A549 (cell line): ENCODE measurements at regions not wholly inside any gene's neighbourhood (a gene's known extent, or its start where the extent isn't known, plus 50 kb on each side); places are given as distances from the start of the nearest gene placed in this dataset.

Source experiments
- ATAC-seq, 2 experiments: fragments of 200-7000 bp in 1 of 2; fragments of >200 bp in 1 of 2; cut with Nextera tagmentation in 1 of 2; cut with Tn5 transposase in 1 of 2; 3 replicates each; pipeline versions ENCODE4 v1.8.0 to v1.9.1; 2018 to 2020; ENCODE audit warnings: mild to moderate bottlenecking in 1 of 2, moderate library complexity in 1 of 2
- CTCF ChIA-PET: fragments of 300-600 bp; sonication (Branson Sonifier 250); formaldehyde crosslinking; extraction: SDS; loops from one replicate; lab custom pipeline; 2021; ENCODE audit warnings: antibody characterized with exemption, inconsistent platforms; lab: Yijun Ruan, JAX
- POLR2A ChIA-PET: fragments of 350-600 bp; formaldehyde crosslinking; extraction: SDS; loops from one replicate; lab custom pipeline; 2021; ENCODE audit warnings: antibody characterized with exemption, inconsistent platforms; lab: Yijun Ruan, JAX
- DNase-seq, 2 experiments: peaks; one replicate each; pipeline versions ENCODE4 v3.0.0 to v3.0.0-alpha.2; 2011 to 2016; ENCODE audit warnings: low read depth in 1 of 2, low spot score in 1 of 2
- FAIRE-seq: peaks from 2 replicates; lab custom pipeline; 2011; peaks lifted over from hg19 to GRCh38; lab: Jason Lieb, UNC
- H3K27ac ChIP-seq, 2 experiments: fragments of >200 bp; sonication (Bioruptor Twin); formaldehyde crosslinking; 3 replicates each; pipeline ENCODE4 v1.5.1; 2016 to 2017
- H3K4me1 ChIP-seq: fragments of >200 bp; sonication (Bioruptor Twin); formaldehyde crosslinking; 3 replicates; pipeline ENCODE4 v1.6.1; 2016
- H3K4me2 ChIP-seq: fragments of >200 bp; sonication (Bioruptor Twin); formaldehyde crosslinking; 3 replicates; pipeline ENCODE4 v1.6.1; 2016
- H3K4me3 ChIP-seq: fragments of >200 bp; sonication (Bioruptor Twin); formaldehyde crosslinking; 3 replicates; pipeline ENCODE4 v1.5.1; 2016
- H3K9me3 ChIP-seq: fragments of >200 bp; sonication (Bioruptor Twin); formaldehyde crosslinking; 3 replicates; pipeline ENCODE4 v1.6.1; 2016
- ATOH8 ChIP-seq: fragments of 250-450 bp; sonication (Bioruptor Pico); IDR thresholded peaks from 2 replicates; pipeline ENCODE4 v1.5.0; 2020; ENCODE audit warnings: low read depth, mild to moderate bottlenecking, moderate library complexity
- BCL3 ChIP-seq: fragments of >200 bp; sonication (Bioruptor Twin); formaldehyde crosslinking; IDR thresholded peaks from 3 replicates; pipeline ENCODE4 v1.6.1; 2016
- CBX2 ChIP-seq: fragments of 200-600 bp; sonication (generic); IDR thresholded peaks from 2 replicates; pipeline ENCODE4 v1.6.1; 2016; ENCODE audit warnings: low read depth, mild to moderate bottlenecking, borderline replicate concordance
- CEBPB ChIP-seq, 2 experiments: fragments of >200 bp in 1 of 2; sonication (Bioruptor Twin) in 1 of 2; formaldehyde crosslinking in 1 of 2; IDR thresholded peaks; 2 replicates each; pipeline ENCODE4 v1.6.1; 2012 to 2016
- CTCF ChIP-seq: fragments of >200 bp; sonication (Bioruptor Twin); formaldehyde crosslinking; IDR thresholded peaks from 3 replicates; pipeline ENCODE4 v1.5.1; 2016
- EHF ChIP-seq: fragments of 250-450 bp; sonication (Bioruptor Pico); IDR thresholded peaks from 2 replicates; pipeline ENCODE4 v1.5.0; 2020; ENCODE audit warnings: mild to moderate bottlenecking
- ESRRA ChIP-seq: fragments of 150-350 bp; IDR thresholded peaks from 2 replicates; pipeline ENCODE4 v1.6.1; 2014; ENCODE audit warnings: mild to moderate bottlenecking, low read length, borderline replicate concordance
- GATA3 ChIP-seq: IDR thresholded peaks from 2 replicates; pipeline ENCODE4 v1.6.1; 2012; ENCODE audit warnings: borderline replicate concordance
- HES2 ChIP-seq: fragments of >200 bp; sonication (Bioruptor Twin); formaldehyde crosslinking; IDR thresholded peaks from 2 replicates; pipeline ENCODE4 v1.6.1; 2016
- HEYL ChIP-seq: fragments of 250-450 bp; sonication (Bioruptor Pico); IDR thresholded peaks from 2 replicates; pipeline ENCODE4 v1.8.0; 2021; ENCODE audit warnings: mild to moderate bottlenecking, moderate library complexity
- HOXB13 ChIP-seq: fragments of 250-450 bp; sonication (Bioruptor Pico); IDR thresholded peaks from 2 replicates; pipeline ENCODE4 v1.5.0; 2020; ENCODE audit warnings: low read depth, mild to moderate bottlenecking, moderate library complexity
- KDM5A ChIP-seq: fragments of 200-600 bp; sonication (generic); IDR thresholded peaks from 2 replicates; pipeline ENCODE4 v1.6.1; 2016; ENCODE audit warnings: antibody characterized with exemption, mild to moderate bottlenecking
- MAX ChIP-seq: IDR thresholded peaks from 2 replicates; pipeline ENCODE4 v1.6.1; 2012
- MAZ ChIP-seq: fragments of 150-350 bp; IDR thresholded peaks from 2 replicates; pipeline ENCODE4 v1.6.1; 2014; ENCODE audit warnings: antibody characterized with exemption, low read depth, low read length, borderline replicate concordance
- MYC ChIP-seq: IDR thresholded peaks from 2 replicates; pipeline ENCODE4 v1.6.1; 2012; ENCODE audit warnings: mild to moderate bottlenecking, inconsistent platforms, low read length, improper control_type of control experiment, borderline replicate concordance
- NFE2L2 ChIP-seq: fragments of 150-350 bp; conservative IDR thresholded peaks from 2 replicates; pipeline ENCODE4 v1.6.1; 2014; ENCODE audit warnings: low read length
- PHF8 ChIP-seq: fragments of 200-600 bp; sonication (generic); IDR thresholded peaks from 2 replicates; pipeline ENCODE4 v1.6.1; 2016; ENCODE audit warnings: low read depth, mild to moderate bottlenecking, antibody characterized with exemption, moderate library complexity, borderline replicate concordance
- POLR2A ChIP-seq: IDR thresholded peaks from 2 replicates; pipeline ENCODE4 v1.6.1; 2012; ENCODE audit warnings: mild to moderate bottlenecking, low read length
- RARB ChIP-seq: fragments of 250-450 bp; sonication (Bioruptor Pico); IDR thresholded peaks from 2 replicates; pipeline ENCODE4 v1.8.0; 2021; ENCODE audit warnings: mild to moderate bottlenecking, moderate library complexity
- REST ChIP-seq: fragments of 200-600 bp; sonication (generic); IDR thresholded peaks from 2 replicates; pipeline ENCODE4 v1.6.1; 2016; ENCODE audit warnings: antibody characterized with exemption, mild to moderate bottlenecking, moderate library complexity
- TFCP2L1 ChIP-seq: fragments of 250-450 bp; sonication (Bioruptor Pico); IDR thresholded peaks from 2 replicates; pipeline ENCODE4 v1.5.0; 2021; ENCODE audit warnings: mild to moderate bottlenecking
- TP53 ChIP-seq: fragments of 250-450 bp; sonication (Bioruptor Pico); IDR thresholded peaks from 2 replicates; pipeline ENCODE4 v1.5.0; 2021; ENCODE audit warnings: mild to moderate bottlenecking, moderate library complexity
- USF2 ChIP-seq: fragments of 450-650 bp; IDR thresholded peaks from 2 replicates; pipeline ENCODE4 v1.6.1; 2014; ENCODE audit warnings: antibody characterized with exemption
- ZC3H11A ChIP-seq: fragments of 450-650 bp; IDR thresholded peaks from 2 replicates; pipeline ENCODE4 v1.6.1; 2014; ENCODE audit warnings: antibody characterized with exemption, mild to moderate bottlenecking
- ZNF302 ChIP-seq: fragments of 250-450 bp; sonication (Bioruptor Pico); IDR thresholded peaks from 2 replicates; pipeline ENCODE4 v1.9.0; 2021; ENCODE audit warnings: inconsistent platforms, mild to moderate bottlenecking, moderate library complexity
- ZSCAN20 ChIP-seq: fragments of 250-450 bp; sonication (Bioruptor Pico); IDR thresholded peaks from 2 replicates; pipeline ENCODE4 v1.8.0; 2022; ENCODE audit warnings: mild to moderate bottlenecking, moderate library complexity
- WGBS: methylation state at CpG from one replicate; pipeline ENCODE4 v1.1.6; 2017; ENCODE audit errors: missing lambda C conversion rate; 5-methylcytosine and 5-hydroxymethylcytosine counted together

- FAIRE-seq (no peak), DNase-seq (no peak), ATAC-seq (no peak)
- no peak overlapping the region for H3K4me2 ChIP-seq
- WGBS = 1% methylated on average over 3 of the region's 3 CpGs
- H3K27ac ChIP-seq = no peak overlapping the region
- ChIA-PET POLR2A (no interaction called here), CTCF (no interaction called here)
- H3K4me1 ChIP-seq = no peaks in the 10 kb centered on the region
- TF ChIP-seq ZC3H11A = peak; percentile 45
- no peak for TF ChIP-seq TP53 (CRISPR knock-in tag)
- no peaks in the 10 kb centered on the region for H3K9me3 ChIP-seq
- no peak overlapping the region for H3K4me3 ChIP-seq
Measured at GRCh38 chr10:55043540-55043939, 242.5 kb upstream of the PCDH15 start.

- WGBS = 2% methylated on average over 4 of the region's 4 CpGs
- ChIA-PET POLR2A (no interaction called here), CTCF (no interaction called here)
- TF ChIP-seq PHF8 (no peak), CEBPB (IDR thresholded peaks at IDR 0.05) (no peak), KDM5A (no peak), HOXB13 (no peak), CBX2 (no peak), TFCP2L1 (CRISPR knock-in tag) (no peak), MYC (no peak), POLR2A (no peak), HEYL (no peak), MAX (no peak), RARB (CRISPR knock-in tag) (no peak), NFE2L2 (no peak), ATOH8 (CRISPR knock-in tag) (no peak), REST (no peak), USF2 (no peak)
- Histone ChIP-seq H3K9me3 (no peaks in the 10 kb centered on the region), H3K4me1 (no peaks in the 10 kb centered on the region), H3K27ac (no peak overlapping the region), H3K4me2 (no peak overlapping the region), H3K4me3 (no peak overlapping the region)
- ATAC-seq = no peak
- DNase-seq = no peak
- FAIRE-seq = no peak
Measured at GRCh38 chr10:55033061-55033460, 232.0 kb upstream of the PCDH15 start.

GRCh38 chr10:55024713-55025112 lies 223.7 kb upstream of the PCDH15 start:
- 0% methylated on average over 1 of the region's 1 CpG for WGBS
- no peak overlapping the region for H3K4me2 ChIP-seq
- H3K4me3 ChIP-seq = no peak overlapping the region
- no peaks in the 10 kb centered on the region for H3K9me3 ChIP-seq
- no peaks in the 10 kb centered on the region for H3K4me1 ChIP-seq
- no peak for FAIRE-seq
- POLR2A ChIA-PET = no interaction called here
- DNase-seq = no peak
- CTCF ChIA-PET = no interaction called here
- no peak for ATAC-seq
- no peak overlapping the region for H3K27ac ChIP-seq
- TF ChIP-seq TP53 (CRISPR knock-in tag) (no peak), ESRRA (no peak), USF2 (no peak), ZNF302 (CRISPR knock-in tag) (no peak), HOXB13 (no peak), MAZ (no peak), ZSCAN20 (CRISPR knock-in tag) (no peak), CTCF (no peak), CBX2 (no peak), RARB (CRISPR knock-in tag) (no peak), GATA3 (no peak), EHF (no peak), ZC3H11A (no peak), BCL3 (no peak), HES2 (no peak)
